HepG2 (cell line): ENCODE measurements at regions not wholly inside any gene's neighbourhood (a gene's known extent, or its start where the extent isn't known, plus 50 kb on each side); places are given as distances from the start of the nearest gene placed in this dataset.
A peak's percentile ranks its signal among the peaks of the same experiment; 100 is the strongest.

Experiments
- ATAC-seq: fragments of 200-7000 bp; cut with Tn5 transposase; 3 replicates; pipeline ENCODE4 v1.9.1; 2020; ENCODE audit warnings: mild to moderate bottlenecking, moderate library complexity
- BruUV-seq: library from RNA; stranded (reverse); fragments of 400-500 nt; replicated peaks from 2 replicates; lab custom pipeline; 2021; lab: Mats Ljungman, UMichigan
- CTCF ChIA-PET: fragments of 300-600 bp; formaldehyde crosslinking; extraction: SDS; loops from one replicate; lab custom pipeline; 2021; ENCODE audit warnings: low total read pairs, inconsistent platforms, low intra/inter-chr PET ratio; lab: Yijun Ruan, JAX
- POLR2A ChIA-PET: fragments of 350-600 bp; sonication (Branson Sonifier 250); formaldehyde crosslinking; loops from one replicate; lab custom pipeline; 2020; ENCODE audit warnings: antibody characterized with exemption, inconsistent platforms; lab: Yijun Ruan, JAX
- DNase-seq: peaks from one replicate; pipeline ENCODE4 v3.0.0-alpha.2; 2015; ENCODE audit warnings: low spot score
- FAIRE-seq: peaks from 3 replicates; lab custom pipeline; 2011; peaks lifted over from hg19 to GRCh38; lab: Jason Lieb, UNC
- H2AFZ ChIP-seq: one replicate; pipeline ENCODE4 v1.6.1; 2011; ENCODE audit warnings: low read length, inconsistent platforms
- H3K27ac ChIP-seq: fragments of 300-600 bp; 3 replicates; pipeline ENCODE4 v1.8.0; 2011; ENCODE audit warnings: mixed run types, mild to moderate bottlenecking, mixed read lengths, low read length, inconsistent platforms; ENCODE audit not compliant: insufficient read depth; ENCODE audit errors: extremely low read length
- H3K27me3 ChIP-seq, 2 experiments: fragments of 200-600 bp in 1 of 2; 2 replicates in 1 of 2; 3 replicates in 1 of 2; pipeline versions ENCODE4 v1.6.0 to v1.8.0; 2011; ENCODE audit warnings: low read length in 2 of 2, mild to moderate bottlenecking in 2 of 2, moderate library complexity in 2 of 2, inconsistent platforms in 1 of 2; ENCODE audit not compliant: insufficient read depth in 2 of 2, control insufficient read depth in 1 of 2
- H3K36me3 ChIP-seq, 2 experiments: fragments of 200-600 bp in 1 of 2; replicated peaks in 1 of 2; 2 replicates in 1 of 2; 3 replicates in 1 of 2; pipeline versions ENCODE4 v1.5.1 to v1.8.0; 2011; ENCODE audit warnings: low read length in 2 of 2, inconsistent platforms in 1 of 2; ENCODE audit not compliant: insufficient read depth in 2 of 2, control insufficient read depth in 1 of 2
- H3K4me1 ChIP-seq: 2 replicates; pipeline ENCODE4 v1.5.1; 2012; ENCODE audit warnings: low read length, inconsistent platforms; ENCODE audit not compliant: insufficient read depth
- H3K4me2 ChIP-seq: 2 replicates; pipeline ENCODE4 v1.6.0; 2011; ENCODE audit warnings: low read depth, low read length, inconsistent platforms
- H3K4me3 ChIP-seq, 3 experiments: fragments of 200-600 bp in 1 of 3; sonication (generic), shearing (Covaris generic) in 1 of 3; replicated peaks in 1 of 3; 2 replicates each; pipeline ENCODE4 v1.5.1; 2011 to 2016; ENCODE audit warnings: low read length in 3 of 3, inconsistent platforms in 2 of 3, low read depth in 2 of 3, mild to moderate bottlenecking in 2 of 3, control low read depth in 1 of 3, mixed read lengths in 1 of 3; ENCODE audit not compliant: insufficient read depth in 1 of 3
- H3K79me2 ChIP-seq: one replicate; pipeline ENCODE4 v1.6.1; 2011; ENCODE audit warnings: low read length, inconsistent platforms; ENCODE audit not compliant: insufficient read depth
- H3K9ac ChIP-seq: 2 replicates; pipeline ENCODE4 v1.6.0; 2011; ENCODE audit warnings: mild to moderate bottlenecking, low read depth, low read length, inconsistent platforms; ENCODE audit not compliant: insufficient read depth
- H3K9me3 ChIP-seq: 2 replicates; pipeline ENCODE4 v1.5.1; 2012; ENCODE audit warnings: mild to moderate bottlenecking, low read length
- H4K20me1 ChIP-seq: 2 replicates; pipeline ENCODE4 v1.6.0; 2011; ENCODE audit warnings: inconsistent platforms, mild to moderate bottlenecking, low read length, moderate library complexity; ENCODE audit not compliant: insufficient read depth
- CSRNP1 ChIP-seq: sonication (generic); formaldehyde crosslinking; IDR thresholded peaks from 2 replicates; pipeline ENCODE4 v1.8.1; 2023; ENCODE audit warnings: mild to moderate bottlenecking, missing genetic modification reagents
- MED8 ChIP-seq: sonication (generic); formaldehyde crosslinking; IDR thresholded peaks from 2 replicates; pipeline ENCODE4 v1.8.1; 2023; ENCODE audit warnings: mild to moderate bottlenecking, missing genetic modification reagents; ENCODE audit not compliant: insufficient replicate concordance
- PATZ1 ChIP-seq: sonication (generic); formaldehyde crosslinking; IDR thresholded peaks from 2 replicates; pipeline ENCODE4 v1.4.0; 2020; ENCODE audit warnings: missing genetic modification reagents
- SMC3 ChIP-seq: IDR thresholded peaks from 2 replicates; pipeline ENCODE4 v1.6.1; 2011; ENCODE audit warnings: low read length, improper control_type of control experiment
- SRSF9 ChIP-seq: fragments of 200-400 bp; formaldehyde crosslinking; IDR thresholded peaks from 2 replicates; pipeline ENCODE4 v1.6.1; 2018; ENCODE audit warnings: borderline replicate concordance, mild to moderate bottlenecking, low read depth, low read length; ENCODE audit not compliant: insufficient read depth, poor library complexity, severe bottlenecking
- STAG1 ChIP-seq: sonication (generic); formaldehyde crosslinking; IDR thresholded peaks from 2 replicates; pipeline ENCODE4 v1.4.0; 2020; ENCODE audit warnings: missing genetic modification reagents
- THAP9 ChIP-seq: sonication (generic); formaldehyde crosslinking; IDR thresholded peaks from 2 replicates; pipeline ENCODE4; 2020; ENCODE audit warnings: missing genetic modification reagents, mild to moderate bottlenecking, borderline replicate concordance
- ZBTB20 ChIP-seq: sonication (generic); formaldehyde crosslinking; IDR thresholded peaks from 2 replicates; pipeline ENCODE4 v1.8.1; 2023; ENCODE audit warnings: missing genetic modification reagents, low read depth, mild to moderate bottlenecking, borderline replicate concordance
- ZNF431 ChIP-seq: sonication (generic); formaldehyde crosslinking; IDR thresholded peaks from 2 replicates; pipeline ENCODE4 v1.9.0; 2022; ENCODE audit warnings: missing genetic modification reagents, low read depth, mild to moderate bottlenecking, borderline replicate concordance
- WGBS: methylation state at CpG from one replicate; pipeline ENCODE4 v1.1.6; 2017; ENCODE audit warnings: low lambda C conversion rate; 5-methylcytosine and 5-hydroxymethylcytosine counted together
- in situ Hi-C: cut with HindIII; loops from 2 replicates; pipeline ENCODE4 v1.10.0; 2017; ENCODE audit warnings: low pct_unique_long_range_greater_than_20kb; ENCODE audit not compliant: extremely low pct_ligation_motif_present
- intact Hi-C: fragments of 100-400 bp; cut with micrococcal nuclease; formaldehyde crosslinking; loops from one replicate; pipeline ENCODE4 v1.10.0; 2022; ENCODE audit not compliant: unreplicated experiment
- TF ChIP-seq, protein P1 (sequence below): sonication (generic); formaldehyde crosslinking; IDR thresholded peaks from 2 replicates; pipeline ENCODE4 v1.8.0; 2022; ENCODE audit warnings: missing genetic modification reagents, mild to moderate bottlenecking, inconsistent platforms, borderline replicate concordance
- TF ChIP-seq, protein P2 (sequence below): sonication (generic); formaldehyde crosslinking; IDR thresholded peaks from 2 replicates; pipeline ENCODE4 v1.5.1; 2020; ENCODE audit warnings: mild to moderate bottlenecking, missing genetic modification reagents, moderate library complexity

DNA sequence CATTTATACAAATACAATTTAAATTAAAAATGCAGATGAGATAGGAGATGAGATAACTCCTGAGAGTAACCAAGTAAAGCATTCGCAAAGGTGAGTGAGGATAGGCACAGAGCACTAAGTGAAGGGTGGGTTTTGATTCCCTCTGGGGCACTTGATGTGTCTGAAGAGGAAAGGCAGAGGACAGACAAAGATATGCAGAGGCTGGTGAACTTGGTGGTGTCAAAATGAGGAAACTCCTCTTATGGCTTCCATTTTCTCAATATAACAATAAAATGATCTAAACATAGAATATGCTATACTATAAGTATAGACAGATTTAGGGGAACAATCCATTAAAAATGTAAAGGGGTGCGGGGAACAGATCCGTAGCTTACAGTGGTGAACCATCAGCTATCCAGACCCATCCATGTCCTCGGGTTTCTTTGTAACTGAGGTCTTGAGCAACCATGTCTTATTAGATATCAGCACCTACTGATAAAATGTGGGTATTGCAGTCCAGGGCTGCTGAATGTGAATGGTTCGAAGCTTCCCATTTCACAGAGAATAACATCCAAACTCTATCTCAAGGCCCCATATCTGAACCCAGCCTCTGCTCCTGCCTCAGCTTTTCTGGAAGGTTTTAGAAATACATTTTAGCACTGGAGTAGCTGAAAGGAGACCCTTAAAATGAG is 73.9 kb upstream of the SLC10A2 start:
- DNase-seq = peak; percentile 12
- ChIA-PET CTCF (no interaction called here), POLR2A (no interaction called here)
- Histone ChIP-seq H3K36me3 (no peaks in the 10 kb centered on the region), H3K4me3 (no peak overlapping the region), H3K27ac (no peak overlapping the region), H3K79me2 (no peaks in the 10 kb centered on the region), H3K27me3 (no peaks in the 10 kb centered on the region; a peak in 1 of 5 replicates), H3K9me3 (no peaks in the 10 kb centered on the region), H4K20me1 (no peaks in the 10 kb centered on the region), H3K4me1 (no peaks in the 10 kb centered on the region), H2AFZ (no peak overlapping the region), H3K4me2 (no peak overlapping the region), H3K9ac (no peak overlapping the region)
- BruUV-seq = no TSS peak
- FAIRE-seq = no peak
- intact Hi-C loops (loop anchor here (1.0 to 5.0 kb wide), 3 partner anchors 223 to 558 kb away; no protein-coding TSS in a partner anchor), in situ Hi-C loops (loop anchor here (25.0 kb wide), 1 partner anchor 228 kb away; no protein-coding TSS in a partner anchor)
- peak; percentile 86 for ATAC-seq
- 4% methylated on average over 5 of the region's 5 CpGs for WGBS
- TF ChIP-seq THAP9 (CRISPR knock-in tag) (no peak), ZBTB20 (CRISPR knock-in tag) (no peak), PATZ1 (no peak), ZNF431 (CRISPR knock-in tag) (no peak), CSRNP1 (CRISPR knock-in tag) (no peak), SRSF9 (no peak), SMC3 (peak; percentile 42; the same call in 1 of the 2 replicates), MED8 (no peak), STAG1 (CRISPR knock-in tag) (peak; percentile 56)
- TF ChIP-seq, protein P1, sequence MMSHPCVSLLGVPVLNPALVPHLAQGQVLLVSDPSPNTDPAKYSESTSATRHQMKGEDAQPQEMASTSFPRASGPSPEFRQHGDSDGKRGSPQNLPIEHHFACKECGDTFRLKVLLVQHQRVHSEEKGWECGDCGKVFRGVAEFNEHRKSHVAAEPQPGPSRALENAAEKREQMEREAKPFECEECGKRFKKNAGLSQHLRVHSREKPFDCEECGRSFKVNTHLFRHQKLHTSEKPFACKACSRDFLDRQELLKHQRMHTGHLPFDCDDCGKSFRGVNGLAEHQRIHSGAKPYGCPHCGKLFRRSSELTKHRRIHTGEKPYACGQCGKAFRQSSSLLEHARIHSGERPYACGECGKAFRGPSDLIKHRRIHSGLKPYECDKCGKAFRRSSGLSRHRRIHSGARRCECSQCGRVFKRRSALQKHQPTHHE (CRISPR knock-in tag) = no peak
- TF ChIP-seq, protein P2, sequence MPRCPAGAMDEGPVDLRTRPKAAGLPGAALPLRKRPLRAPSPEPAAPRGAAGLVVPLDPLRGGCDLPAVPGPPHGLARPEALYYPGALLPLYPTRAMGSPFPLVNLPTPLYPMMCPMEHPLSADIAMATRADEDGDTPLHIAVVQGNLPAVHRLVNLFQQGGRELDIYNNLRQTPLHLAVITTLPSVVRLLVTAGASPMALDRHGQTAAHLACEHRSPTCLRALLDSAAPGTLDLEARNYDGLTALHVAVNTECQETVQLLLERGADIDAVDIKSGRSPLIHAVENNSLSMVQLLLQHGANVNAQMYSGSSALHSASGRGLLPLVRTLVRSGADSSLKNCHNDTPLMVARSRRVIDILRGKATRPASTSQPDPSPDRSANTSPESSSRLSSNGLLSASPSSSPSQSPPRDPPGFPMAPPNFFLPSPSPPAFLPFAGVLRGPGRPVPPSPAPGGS (CRISPR knock-in tag) = no peak
